VCaP (cell line): ENCODE measurements at regions not wholly inside any gene's neighbourhood (a gene's known extent, or its start where the extent isn't known, plus 50 kb on each side); places are given as distances from the start of the nearest gene placed in this dataset.

ENCODE experiments used
- H3K27ac ChIP-seq: fragments of 450-650 bp; 2 replicates; pipeline ENCODE4 v1.5.1; 2017
- TF ChIP-seq, protein P1 (sequence below): fragments of 450-650 bp; conservative IDR thresholded peaks from 2 replicates; pipeline ENCODE4 v1.5.1; 2017; ENCODE audit warnings: mild to moderate bottlenecking, moderate library complexity

DNA sequence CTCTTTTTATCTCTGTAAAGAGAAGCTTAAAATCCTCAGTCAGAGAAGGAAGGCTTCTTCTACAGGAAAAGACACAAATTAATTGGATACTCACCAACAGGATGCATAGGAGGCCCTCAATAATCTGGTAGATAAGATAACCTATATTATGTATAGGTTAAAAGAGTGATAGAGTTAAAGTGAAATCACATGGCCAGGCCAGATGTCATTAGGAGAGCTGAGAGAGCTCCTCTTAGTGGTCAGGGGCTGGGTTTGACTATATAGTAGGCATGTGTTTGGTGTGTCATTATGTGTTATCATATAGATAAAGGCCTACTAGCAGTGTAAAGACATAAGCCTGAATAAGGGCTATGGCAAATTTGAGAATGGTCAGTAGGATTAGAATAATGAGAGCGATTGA lies 479.3 kb downstream of the EPHA3 start:
- TF ChIP-seq, protein P1, sequence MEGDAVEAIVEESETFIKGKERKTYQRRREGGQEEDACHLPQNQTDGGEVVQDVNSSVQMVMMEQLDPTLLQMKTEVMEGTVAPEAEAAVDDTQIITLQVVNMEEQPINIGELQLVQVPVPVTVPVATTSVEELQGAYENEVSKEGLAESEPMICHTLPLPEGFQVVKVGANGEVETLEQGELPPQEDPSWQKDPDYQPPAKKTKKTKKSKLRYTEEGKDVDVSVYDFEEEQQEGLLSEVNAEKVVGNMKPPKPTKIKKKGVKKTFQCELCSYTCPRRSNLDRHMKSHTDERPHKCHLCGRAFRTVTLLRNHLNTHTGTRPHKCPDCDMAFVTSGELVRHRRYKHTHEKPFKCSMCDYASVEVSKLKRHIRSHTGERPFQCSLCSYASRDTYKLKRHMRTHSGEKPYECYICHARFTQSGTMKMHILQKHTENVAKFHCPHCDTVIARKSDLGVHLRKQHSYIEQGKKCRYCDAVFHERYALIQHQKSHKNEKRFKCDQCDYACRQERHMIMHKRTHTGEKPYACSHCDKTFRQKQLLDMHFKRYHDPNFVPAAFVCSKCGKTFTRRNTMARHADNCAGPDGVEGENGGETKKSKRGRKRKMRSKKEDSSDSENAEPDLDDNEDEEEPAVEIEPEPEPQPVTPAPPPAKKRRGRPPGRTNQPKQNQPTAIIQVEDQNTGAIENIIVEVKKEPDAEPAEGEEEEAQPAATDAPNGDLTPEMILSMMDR: no peak
- H3K27ac ChIP-seq: no peak overlapping the region

DNA sequence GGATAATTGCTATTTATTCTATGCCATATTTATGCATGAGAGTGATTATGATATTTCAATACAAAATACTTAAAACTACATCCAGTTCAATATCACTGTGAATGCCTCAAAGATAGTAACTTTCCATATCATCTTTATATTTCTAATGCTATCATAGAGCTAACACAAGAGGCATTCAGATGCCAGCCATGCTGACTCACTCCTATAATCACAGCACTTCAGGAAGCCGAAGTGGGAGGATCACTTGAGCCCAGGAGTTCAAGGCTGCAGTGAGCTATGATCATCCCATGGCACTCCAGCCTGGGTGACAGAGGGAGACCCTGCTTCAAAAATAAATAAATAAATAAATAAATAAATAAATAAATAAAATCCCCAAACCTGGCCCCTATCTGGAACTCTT lies 498.7 kb downstream of the EPHA3 start:
- TF ChIP-seq, protein P1: no peak
- H3K27ac ChIP-seq: no peak overlapping the region

DNA sequence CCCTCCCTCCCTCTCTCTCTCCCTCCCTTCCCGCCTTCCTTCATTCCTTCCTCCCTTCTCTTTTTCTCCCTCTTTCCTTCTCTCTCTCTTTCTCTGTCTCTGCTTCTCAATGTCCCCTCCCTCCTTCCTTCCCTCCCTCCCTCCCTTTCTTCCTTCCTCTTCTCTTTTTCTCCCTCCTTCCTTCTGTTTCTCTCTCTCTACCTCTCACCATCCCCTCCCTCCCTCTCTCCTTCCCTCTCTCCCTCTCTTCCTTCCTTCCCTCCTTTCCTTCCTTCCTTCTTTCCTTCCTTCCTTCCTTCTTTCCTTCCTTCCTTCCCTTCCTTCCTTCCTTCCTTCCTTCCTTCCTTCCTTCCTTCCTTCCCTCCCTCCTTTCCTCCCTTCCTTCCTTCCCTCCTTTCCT lies 504.6 kb downstream of the EPHA3 start:
- TF ChIP-seq, protein P1: no peak

DNA sequence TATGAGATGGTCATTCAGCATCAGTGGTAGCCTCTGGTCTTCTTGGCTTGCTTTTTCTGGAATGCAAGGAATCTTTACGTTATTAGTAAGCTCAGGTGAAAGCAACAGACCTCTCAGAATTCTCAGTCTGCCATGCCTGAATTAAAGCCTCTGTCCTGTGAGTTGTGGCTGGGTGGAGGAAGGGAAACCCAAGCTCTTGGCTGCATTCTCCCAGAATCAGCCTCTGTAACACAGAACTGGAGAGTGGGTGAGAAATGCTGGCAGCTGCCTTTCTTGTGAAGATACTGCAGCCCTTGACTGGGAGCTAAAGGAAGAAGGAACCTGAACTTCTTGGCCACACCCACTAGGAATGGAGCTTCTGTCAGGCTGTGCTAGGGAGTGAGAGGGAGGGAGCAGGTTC lies 505.8 kb downstream of the EPHA3 start:
- no peak overlapping the region for H3K27ac ChIP-seq
- TF ChIP-seq, protein P1: no peak

More for the DNA sequence above, 504.6 kb downstream of the EPHA3 start:
- H3K27ac ChIP-seq: no peak overlapping the region

DNA sequence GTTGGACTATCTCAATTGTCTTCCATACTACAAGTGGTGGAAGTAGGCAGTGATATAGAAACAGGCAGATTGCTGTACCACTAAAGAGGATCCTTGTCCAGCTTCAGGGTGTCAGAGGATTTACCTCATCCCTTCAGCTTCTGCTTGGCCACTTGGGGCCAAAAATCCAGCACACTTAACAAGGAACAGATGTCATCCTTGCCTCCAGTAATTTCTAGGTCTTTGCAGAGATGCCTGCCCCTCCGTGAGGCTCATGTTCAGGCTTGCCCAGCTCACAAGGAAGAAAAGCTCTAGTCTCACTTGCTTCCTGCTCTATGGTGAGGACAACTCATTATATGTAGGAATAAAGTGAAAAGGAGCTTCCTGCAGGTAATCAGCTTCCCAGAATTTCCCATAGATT lies 510.3 kb downstream of the EPHA3 start:
- TF ChIP-seq, protein P1: no peak
- no peak overlapping the region for H3K27ac ChIP-seq

DNA sequence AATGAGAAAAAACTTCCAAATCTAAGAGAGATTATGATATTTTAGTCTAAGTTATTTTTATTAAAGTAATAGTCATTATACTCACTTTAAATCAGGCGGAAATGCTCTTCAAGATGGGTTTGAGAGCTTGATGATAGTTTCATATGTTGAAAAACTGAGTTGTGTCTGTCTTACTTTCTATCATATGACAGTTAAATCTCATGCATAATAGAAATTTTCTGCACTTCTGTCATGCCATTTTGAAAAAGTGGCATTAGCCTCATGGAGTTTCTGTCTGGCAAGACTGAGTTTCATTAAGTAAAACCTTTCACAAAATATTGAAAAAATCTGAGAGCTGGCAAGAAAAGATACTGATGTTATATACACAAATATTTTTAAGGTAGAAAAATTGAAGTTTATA lies 511.8 kb downstream of the EPHA3 start:
- TF ChIP-seq, protein P1: no peak

DNA sequence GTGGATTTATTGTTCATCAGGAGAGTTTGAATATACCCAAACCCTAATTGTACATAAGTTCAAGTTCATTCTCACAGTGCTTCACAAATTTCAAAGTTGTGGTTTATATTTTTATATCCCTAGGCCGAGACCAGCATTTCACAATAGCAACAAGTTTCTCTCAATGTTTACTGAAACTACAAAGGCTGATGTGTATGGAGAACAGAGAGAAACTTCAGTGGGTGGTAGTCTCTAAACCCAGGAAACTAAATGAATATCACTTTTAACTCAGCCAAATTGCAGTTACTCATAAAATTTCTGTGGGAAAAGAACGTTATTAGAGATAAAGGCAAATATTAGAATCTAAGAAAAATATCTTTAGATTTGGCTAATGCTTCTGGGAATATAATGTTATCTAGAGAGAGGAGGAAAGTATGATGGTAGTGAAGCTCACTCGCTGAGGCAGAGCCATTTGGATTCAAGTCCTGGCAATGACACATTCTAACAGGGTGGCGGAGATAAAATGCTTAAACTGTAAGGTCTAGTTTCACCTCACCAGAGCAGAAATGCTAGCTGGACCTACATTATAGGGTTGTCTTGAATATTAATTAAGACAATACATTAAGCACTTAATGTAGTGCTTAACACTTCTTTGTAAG lies 514.8 kb downstream of the EPHA3 start:
- H3K27ac ChIP-seq: no peak overlapping the region
- TF ChIP-seq, protein P1: no peak

More for the DNA sequence above, 511.8 kb downstream of the EPHA3 start:
- no peak overlapping the region for H3K27ac ChIP-seq
